ENCODE measurements at regions not wholly inside any gene's neighbourhood (a gene's known extent, or its start where the extent isn't known, plus 50 kb on each side); places are given as distances from the start of the nearest gene placed in this dataset.

GRCh38 chr1:36537190-36537768, 54.6 kb upstream of the CSF3R start:
- DNase-seq: no peak

GRCh38 chr1:36536727-36537126, 54.0 kb upstream of the CSF3R start:
- DNase-seq: no peak

DNA sequence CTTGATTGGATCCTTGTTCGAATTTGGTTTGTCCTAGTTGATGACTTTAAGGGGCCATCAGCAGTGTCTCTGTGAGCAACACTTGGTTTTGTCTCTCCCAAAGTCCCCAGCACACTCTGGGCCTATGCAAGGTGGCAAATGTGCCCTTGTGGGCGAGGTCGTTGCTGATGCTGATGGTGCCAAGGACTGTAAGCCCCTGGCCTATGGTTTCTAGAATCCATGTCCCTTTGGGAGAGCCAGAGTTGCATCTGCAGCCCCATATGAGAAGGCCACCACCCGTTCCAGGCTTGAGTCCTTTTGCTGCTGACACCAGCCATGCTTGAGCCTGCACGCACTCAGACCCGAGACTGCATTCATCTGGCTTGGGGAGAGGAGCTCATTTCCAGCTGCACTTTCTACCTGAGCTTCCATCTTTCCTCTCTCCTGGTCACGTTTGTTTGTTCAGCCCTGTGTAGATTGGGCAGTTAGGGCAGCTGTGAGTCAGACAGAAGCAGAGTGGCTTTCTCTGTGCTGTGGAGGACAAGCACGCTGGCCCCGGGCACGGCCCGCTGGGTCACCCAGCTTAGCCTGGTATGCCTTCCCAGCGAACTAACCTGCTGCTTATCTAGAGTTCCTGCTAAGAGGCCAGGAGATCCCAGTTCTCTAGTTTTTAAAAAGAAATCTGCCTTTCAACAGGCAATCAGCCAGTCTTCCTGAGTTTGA, 52.1 kb upstream of the CSF3R start:
- no peak for DNase-seq

- no peak for DNase-seq
Observed at GRCh38 chr1:36533897-36534296, 51.2 kb upstream of the CSF3R start.

GRCh38 chr1:36532810-36533401, 50.2 kb upstream of the CSF3R start:
- no peak for DNase-seq

Measured in activated CD4-positive, CD25-positive, alpha-beta regulatory T cell treated with anti-CD3 and anti-CD28 coated beads, Interleukin-2, amount 50 U/mL, for 72 hours (primary cell).